ENCODE measurements at regions not wholly inside any gene's neighbourhood (a gene's known extent, or its start where the extent isn't known, plus 50 kb on each side); places are given as distances from the start of the nearest gene placed in this dataset.
A peak's percentile ranks its signal among the peaks of the same experiment; 100 is the strongest.

- no peak for DNase-seq (ENCODE audit: low read depth in 2 of 2)
Observed at GRCh38 chrX:40485102-40485826, 95.5 kb upstream of the ATP6AP2 start.

GRCh38 chrX:40484408-40485091 is 96.2 kb upstream of the ATP6AP2 start:
- DNase-seq (ENCODE audit: low read depth in 2 of 2): no peak

GRCh38 chrX:40483502-40483901 is 97.3 kb upstream of the ATP6AP2 start:
- no peak for DNase-seq (ENCODE audit: low read depth in 2 of 2)

GRCh38 chrX:40479777-40480318 is 100.9 kb upstream of the ATP6AP2 start:
- no peak for DNase-seq (ENCODE audit: low read depth in 2 of 2)

- DNase-seq (ENCODE audit: low read depth in 2 of 2): no peak
Observed at GRCh38 chrX:40478474-40479065, 102.2 kb upstream of the ATP6AP2 start.

- DNase-seq (ENCODE audit: low read depth in 2 of 2): no peak
Observed at GRCh38 chrX:40476958-40477357, 103.8 kb upstream of the ATP6AP2 start.

- no peak for DNase-seq (ENCODE audit: low read depth in 2 of 2)
Observed at GRCh38 chrX:40474645-40475044, 106.1 kb upstream of the ATP6AP2 start.

- no peak for DNase-seq (ENCODE audit: low read depth in 2 of 2)
Observed at GRCh38 chrX:40474205-40474626, 106.6 kb upstream of the ATP6AP2 start.

GRCh38 chrX:40473460-40474204 is 107.1 kb upstream of the ATP6AP2 start:
- no peak for DNase-seq (ENCODE audit: low read depth in 2 of 2)

GRCh38 chrX:40471965-40472648 is 108.7 kb upstream of the ATP6AP2 start:
- DNase-seq (ENCODE audit: low read depth in 2 of 2): no peak

GRCh38 chrX:40470830-40471429 is 109.8 kb upstream of the ATP6AP2 start:
- DNase-seq (ENCODE audit: low read depth in 2 of 2): no peak

- no peak for DNase-seq (ENCODE audit: low read depth in 2 of 2)
Observed at GRCh38 chrX:40469316-40469715, 111.5 kb upstream of the ATP6AP2 start.

GRCh38 chrX:40468033-40468846 is 112.5 kb upstream of the ATP6AP2 start:
- DNase-seq (ENCODE audit: low read depth in 2 of 2): peak; percentile 12 to 36

- DNase-seq (ENCODE audit: low read depth in 2 of 2): no peak
Observed at GRCh38 chrX:40467454-40467853, 113.3 kb upstream of the ATP6AP2 start.

- DNase-seq (ENCODE audit: low read depth in 2 of 2): no peak
Observed at GRCh38 chrX:40465735-40466551, 114.8 kb upstream of the ATP6AP2 start.

GRCh38 chrX:40462795-40463194 is 118.0 kb upstream of the ATP6AP2 start:
- no peak for DNase-seq (ENCODE audit: low read depth in 2 of 2)

GRCh38 chrX:40460926-40461325 is 119.8 kb upstream of the ATP6AP2 start:
- DNase-seq (ENCODE audit: low read depth in 2 of 2): no peak

GRCh38 chrX:40459571-40460158 is 121.1 kb upstream of the ATP6AP2 start:
- peak in 1 of 2 donors; percentile 12 for DNase-seq (ENCODE audit: low read depth in 2 of 2)

GRCh38 chrX:40457406-40457805 is 123.4 kb upstream of the ATP6AP2 start:
- no peak for DNase-seq (ENCODE audit: low read depth in 2 of 2)
